Mammary epithelial cell (primary cell): ENCODE measurements at regions not wholly inside any gene's neighbourhood (a gene's known extent, or its start where the extent isn't known, plus 50 kb on each side); places are given as distances from the start of the nearest gene placed in this dataset.

Experiments
- CTCF ChIP-seq, 2 donors: IDR thresholded peaks in 1 of 2; conservative IDR thresholded peaks in 1 of 2; 2 replicates each; pipeline ENCODE4 v1.5.1; 2011 to 2012; ENCODE audit warnings: inconsistent platforms in 2 of 2, low read length in 2 of 2, mild to moderate bottlenecking in 2 of 2, control low read depth in 1 of 2, low read depth in 1 of 2; ENCODE audit not compliant: insufficient read depth in 1 of 2; ENCODE audit errors: extremely low read depth in 1 of 2
- EZH2 ChIP-seq: IDR thresholded peaks from 2 replicates; pipeline ENCODE4 v1.6.1; 2012; ENCODE audit warnings: low read length, inconsistent platforms, borderline replicate concordance

GRCh38 chr10:110409926-110410325 lies 87.8 kb upstream of the DUSP5 start:
- TF ChIP-seq CTCF (conservative IDR thresholded peaks at IDR 0.05 in 1 of 2, IDR thresholded peaks at IDR 0.05 in 1 of 2; ENCODE audit: extremely low read depth in 1 of 2, insufficient read depth in 1 of 2, low read depth in 1 of 2, low read length in 2 of 2) (no peak), EZH2 (no peak)
